Suppressor macrophage (primary cell): ENCODE measurements at regions not wholly inside any gene's neighbourhood (a gene's known extent, or its start where the extent isn't known, plus 50 kb on each side); places are given as distances from the start of the nearest gene placed in this dataset.

Experiments
- DNase-seq, 4 experiments: peaks; one replicate each; pipeline ENCODE4 v3.0.0-alpha.2; 2020 to 2022

DNA sequence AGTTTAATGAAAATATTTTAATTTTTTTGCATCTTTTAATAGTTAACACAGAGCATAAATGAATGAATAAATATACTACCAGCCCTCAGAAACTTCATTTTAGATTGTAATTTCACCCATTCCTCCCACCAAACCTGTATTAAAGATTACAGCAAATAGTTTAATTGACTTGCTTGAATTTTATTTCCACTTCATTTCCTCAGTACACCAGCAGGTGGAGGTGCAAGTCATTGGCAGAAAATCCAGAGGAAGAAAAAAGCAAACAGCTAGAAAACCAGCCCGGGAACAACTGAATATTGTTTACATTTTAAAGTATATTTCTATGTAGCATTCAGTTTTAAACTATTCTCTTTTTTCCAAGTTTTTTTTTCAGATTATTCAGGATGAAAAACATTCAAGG, 177.8 kb downstream of the OLFM4 start:
- no peak for DNase-seq

DNA sequence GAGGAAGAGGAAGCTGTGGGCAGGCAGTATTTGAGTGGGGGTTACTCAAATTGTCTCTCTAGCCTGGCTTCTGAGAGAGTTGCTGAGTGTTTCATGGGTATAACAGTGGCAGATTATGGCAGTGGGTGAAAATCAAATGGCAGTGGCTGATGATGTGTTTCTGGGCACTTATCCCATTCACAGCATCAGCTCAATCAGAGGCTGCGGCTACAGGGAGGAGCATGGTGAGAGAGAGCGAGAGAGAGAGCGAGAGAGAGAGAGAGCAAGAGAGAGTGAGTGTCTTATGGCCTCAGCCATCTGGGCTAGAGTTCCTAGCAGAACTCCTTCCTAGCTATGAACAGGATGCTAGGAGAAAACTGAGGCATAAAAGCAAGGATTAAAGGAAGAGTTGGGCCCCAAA, 178.9 kb downstream of the OLFM4 start:
- DNase-seq = no peak

DNA sequence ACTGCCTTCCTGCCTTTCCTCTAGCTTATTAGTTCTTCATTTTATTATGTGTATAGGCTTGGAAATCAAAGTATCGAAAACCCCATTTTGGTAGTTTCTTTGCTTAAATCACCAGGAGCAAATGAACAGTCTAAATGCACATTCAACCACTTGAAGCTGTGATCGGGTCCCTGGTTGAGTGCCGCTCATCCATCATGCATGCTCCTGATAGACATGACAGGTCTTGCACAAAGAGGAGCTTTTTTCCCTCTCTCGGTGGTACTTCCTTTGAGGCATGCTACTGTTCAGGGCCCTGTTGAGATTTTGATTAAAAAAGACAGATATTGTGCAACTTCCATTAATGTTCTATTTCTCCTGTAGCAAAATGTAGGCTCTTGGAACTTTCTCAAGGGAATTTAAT, 185.8 kb downstream of the OLFM4 start:
- DNase-seq = no peak

DNA sequence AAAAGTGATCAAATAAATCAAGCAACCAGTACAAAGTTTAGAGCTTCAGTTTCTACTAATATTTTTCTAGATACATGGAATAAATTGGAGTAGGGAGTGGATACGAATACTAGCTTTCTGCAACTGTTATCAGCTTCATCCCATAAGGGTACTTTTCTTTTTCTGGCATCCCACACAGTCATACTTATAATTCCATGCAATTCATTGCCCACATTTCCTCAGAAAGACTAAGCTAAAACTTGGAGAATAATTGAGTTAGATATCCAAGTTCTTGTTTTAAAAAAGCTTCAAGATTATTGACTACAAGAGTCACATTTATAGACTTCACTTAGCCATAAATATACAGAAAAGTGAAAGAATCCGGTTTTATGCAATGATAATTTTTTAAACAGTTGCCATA, 186.9 kb downstream of the OLFM4 start:
- DNase-seq = no peak

DNA sequence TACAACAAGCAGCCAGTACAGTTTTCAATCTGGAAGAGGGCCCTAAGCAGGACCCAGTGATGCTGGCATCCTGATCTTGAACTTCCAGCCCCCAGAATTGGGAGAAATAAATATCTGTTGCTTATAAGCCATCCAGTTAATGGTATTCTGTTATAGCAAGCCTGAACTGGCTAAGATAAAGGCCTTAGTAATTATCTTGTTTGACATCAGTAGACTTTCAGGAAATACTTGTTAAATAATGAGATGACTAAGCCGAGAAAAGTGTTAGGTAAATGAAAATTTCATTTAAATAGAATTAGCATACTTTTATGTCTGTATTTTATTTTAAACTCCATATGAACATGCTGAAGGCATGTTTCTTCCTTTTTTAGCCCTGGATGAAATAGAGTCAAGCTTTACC, 188.2 kb downstream of the OLFM4 start:
- no peak for DNase-seq

DNA sequence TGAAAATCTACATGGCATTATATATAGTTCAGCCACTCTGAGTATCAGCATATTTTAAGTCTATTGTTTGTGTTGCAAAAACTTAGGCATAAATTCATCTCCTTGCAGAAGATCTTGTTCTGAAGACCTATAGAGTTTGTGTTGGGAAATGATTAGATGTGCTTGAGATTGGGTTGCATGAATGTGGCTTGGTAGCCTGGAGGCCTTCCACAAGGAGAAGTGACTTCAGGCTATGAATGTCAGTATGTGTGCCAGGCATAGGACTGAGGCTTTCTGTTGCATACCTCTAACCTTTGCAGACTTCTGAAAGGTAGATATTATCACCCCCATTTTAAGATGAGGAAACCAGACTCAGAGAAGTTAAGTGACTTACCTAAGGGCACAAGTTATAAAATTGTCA, 188.6 kb downstream of the OLFM4 start:
- DNase-seq = no peak

DNA sequence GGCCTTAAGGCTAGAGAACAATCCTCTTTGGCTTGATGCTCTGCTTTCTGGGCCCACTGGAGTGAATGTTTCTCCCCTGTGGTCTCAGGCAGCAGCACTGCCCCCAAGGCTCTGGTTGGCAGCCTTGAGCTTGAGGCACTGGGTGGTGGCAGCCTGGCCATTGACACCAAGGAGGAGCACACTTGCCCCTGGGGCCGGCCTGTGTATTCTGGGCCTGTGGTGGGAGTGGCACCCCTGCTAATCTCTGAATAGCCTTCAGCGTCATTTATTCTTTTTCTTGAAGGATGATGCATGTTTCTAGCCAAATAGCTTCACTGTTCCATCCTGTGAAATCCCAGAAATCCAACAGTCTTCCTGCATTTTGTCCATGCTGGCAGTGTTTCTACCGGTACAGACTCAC, 191.4 kb downstream of the OLFM4 start:
- DNase-seq = no peak

DNA sequence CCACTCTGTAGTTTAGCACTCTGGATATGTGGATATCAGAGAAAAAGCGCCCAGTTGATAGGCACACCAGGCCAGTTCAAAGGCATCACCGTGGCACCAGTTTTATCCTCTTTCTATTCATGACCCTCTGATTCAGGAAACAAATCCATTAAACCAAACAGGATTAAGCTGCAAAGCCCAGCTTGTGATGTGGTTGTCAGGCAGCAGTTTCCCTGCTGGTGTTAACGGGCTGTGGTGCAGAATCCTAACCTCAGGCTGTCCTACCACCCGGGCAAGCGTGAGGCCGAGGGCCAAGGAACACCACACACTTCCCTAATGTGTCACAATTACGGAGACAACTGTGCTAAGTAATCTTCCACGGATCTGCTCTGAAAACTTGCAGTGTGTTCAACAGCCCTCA, 209.1 kb downstream of the OLFM4 start:
- no peak for DNase-seq

DNA sequence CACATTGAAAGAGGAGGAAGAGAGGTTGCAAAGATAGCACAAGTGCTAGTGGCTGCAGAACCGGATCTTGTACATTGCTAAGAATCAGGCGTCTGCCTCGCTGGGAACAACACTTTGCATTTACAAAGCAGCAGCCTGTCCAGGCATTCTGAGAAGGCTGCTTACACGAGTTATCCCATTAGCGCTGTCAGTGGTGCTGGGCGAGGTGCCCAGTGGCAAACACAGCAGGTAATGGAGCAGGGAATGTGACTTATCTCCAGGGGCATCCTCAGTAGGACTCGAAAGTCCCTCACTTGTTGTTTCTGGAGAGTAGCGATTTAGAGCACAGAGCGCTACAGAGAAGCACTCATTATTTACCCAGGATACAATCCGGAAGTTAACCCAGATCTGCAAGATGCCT, 209.6 kb downstream of the OLFM4 start:
- DNase-seq = no peak

DNA sequence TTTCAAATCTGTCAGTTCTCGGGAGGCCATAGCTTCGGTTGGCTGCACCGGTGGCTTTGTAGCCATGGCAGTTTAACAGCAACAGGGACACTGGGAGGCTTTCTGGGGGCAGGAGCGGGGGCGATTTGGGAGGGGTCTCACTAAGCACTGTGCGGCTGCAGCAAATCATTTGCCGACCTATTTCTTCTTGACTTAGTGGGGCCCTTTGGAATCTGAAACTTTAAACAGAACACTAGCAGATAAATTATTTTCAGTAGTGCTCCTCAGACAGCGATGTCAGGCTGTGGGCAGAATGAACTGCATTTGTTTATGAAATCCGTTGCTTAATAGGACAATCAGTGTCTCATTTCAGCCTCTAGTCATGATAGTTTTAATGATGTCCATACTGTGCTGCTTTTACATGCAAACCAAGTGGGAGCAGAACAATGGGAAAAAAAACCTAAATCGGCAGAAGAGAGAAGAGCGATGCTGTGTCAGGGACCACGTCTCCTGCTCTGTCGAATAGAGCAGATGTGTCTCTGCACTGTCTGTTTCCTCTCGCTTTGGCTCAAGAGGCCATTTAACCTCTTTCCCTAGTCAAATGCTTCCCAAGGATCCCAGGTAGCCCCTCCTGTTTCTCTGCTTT, 211.9 kb downstream of the OLFM4 start:
- no peak for DNase-seq

DNA sequence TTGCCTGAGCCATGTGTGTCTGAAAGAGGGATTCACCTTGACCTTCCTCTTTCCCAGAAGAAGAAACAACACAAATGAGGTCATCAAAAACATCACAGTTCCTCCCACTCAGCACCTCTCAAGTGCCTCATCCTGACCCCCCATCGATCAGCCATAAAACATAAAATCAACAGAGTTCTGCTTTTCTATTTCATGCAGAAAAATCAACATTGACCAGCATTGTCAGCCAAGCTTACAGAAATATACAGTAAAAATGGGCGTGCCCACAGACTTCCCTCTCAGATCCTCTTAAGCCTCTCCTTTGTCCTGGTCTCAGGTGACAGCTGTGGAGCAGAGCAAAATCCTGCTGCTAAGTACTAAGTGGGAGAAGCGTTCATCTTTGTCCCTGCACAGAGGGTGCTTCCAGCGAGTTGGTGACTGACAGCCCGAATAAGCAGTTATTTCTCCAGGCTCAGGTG, 213.3 kb downstream of the OLFM4 start:
- DNase-seq = no peak

DNA sequence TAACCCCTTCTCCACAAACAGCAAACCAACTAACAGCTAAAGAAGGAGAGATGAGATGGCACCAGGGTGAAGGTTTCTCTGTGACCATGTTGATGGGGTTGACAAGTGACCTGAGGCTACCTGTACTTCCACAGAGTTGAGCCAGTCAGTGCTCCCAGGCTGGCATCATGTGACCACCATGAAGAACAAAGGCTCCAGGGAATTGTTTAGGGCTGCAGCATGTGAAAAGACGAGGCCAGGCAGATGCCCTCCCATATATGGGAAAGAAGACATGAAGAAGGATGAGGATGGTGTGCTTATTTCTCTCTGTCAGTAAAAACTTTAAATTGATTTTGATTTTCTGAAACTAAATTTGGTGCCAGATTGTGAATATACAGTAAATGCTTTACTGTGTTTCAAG, 220.6 kb downstream of the OLFM4 start:
- no peak for DNase-seq

DNA sequence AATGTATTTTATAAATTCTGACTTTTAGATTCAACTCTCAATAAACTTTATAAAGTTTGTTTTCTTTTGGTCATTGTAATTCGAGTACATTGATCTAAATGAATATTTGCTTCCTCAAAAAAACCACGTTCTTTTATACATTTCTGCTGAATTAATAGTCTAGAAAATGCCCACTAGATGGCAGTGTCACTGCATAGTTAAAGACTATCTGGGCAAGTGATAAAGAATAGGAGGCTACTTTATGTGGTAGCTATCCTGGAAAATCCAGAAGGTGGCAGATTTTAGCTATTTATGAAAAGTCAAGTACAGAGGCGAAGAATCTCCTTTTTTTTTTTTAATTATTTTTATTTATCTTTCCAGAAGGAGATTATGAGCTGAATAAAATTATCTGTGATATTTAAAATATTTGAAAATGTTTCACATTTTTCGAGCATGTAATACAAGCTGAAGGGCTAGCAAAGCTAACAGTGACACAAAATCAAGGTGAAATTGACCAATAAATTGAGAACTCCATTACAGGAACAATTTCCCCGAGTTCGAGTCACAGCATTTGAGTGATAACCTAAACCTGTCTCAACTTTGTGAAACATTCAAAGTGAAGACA, 221.8 kb downstream of the OLFM4 start:
- peak; percentile 54 to 89 (median 80) for DNase-seq

DNA sequence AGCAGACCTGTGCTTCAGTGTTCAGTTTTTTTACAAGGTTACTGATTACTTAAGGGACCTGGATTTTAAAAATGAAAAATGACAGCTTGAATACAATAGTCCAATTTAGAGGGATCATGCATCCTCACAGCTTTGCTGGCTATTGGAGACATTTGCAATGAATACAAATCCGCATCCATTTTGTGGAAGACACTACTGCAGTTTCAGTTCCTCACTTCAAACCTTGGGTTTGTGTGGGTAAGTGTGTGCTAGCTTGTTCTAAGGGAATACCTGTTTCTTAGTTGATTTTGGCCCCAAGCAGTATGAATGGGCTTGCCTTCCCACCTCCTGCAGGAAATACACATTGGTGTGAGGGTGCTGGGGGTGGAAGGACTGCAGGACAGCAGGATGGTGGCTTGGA, 222.4 kb downstream of the OLFM4 start:
- no peak for DNase-seq

DNA sequence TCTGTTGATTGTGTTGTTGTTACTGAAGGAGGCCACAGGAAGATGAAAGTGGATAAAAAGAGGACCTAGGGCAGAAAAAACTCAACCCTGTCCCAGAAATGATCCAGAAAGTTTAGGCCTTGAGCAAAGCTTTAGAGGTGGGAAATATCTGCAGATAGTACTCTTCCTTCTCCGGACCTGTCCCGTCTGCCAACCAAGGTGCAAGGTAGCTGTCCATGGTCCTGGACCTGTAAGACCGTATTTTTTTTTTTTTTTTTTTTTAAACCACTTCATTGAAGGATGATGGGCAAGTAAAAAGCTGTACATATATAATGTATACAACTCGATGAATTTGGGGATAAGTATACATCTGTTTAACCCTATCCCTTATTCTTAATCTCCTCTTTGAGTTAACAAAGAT, 225.9 kb downstream of the OLFM4 start:
- DNase-seq = no peak

DNA sequence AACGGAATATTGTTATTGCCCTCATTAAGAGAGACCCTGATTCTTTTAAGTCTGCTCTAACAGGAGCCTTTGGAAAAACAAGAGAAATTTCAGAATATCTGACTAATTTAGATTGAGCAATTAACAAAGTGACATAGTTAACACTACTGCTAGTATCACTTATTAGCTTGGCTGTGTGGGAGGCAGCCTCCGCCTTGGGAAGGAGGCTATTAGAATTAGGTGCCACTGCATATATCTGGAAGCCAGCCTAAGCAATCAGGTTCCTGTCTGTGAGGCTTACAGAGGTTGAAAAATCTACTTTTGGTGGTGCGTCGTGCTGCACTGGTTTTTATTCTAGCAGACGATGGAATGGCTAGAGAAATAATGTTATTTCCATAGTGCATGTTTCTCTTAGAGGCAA, 227.2 kb downstream of the OLFM4 start:
- DNase-seq = no peak

DNA sequence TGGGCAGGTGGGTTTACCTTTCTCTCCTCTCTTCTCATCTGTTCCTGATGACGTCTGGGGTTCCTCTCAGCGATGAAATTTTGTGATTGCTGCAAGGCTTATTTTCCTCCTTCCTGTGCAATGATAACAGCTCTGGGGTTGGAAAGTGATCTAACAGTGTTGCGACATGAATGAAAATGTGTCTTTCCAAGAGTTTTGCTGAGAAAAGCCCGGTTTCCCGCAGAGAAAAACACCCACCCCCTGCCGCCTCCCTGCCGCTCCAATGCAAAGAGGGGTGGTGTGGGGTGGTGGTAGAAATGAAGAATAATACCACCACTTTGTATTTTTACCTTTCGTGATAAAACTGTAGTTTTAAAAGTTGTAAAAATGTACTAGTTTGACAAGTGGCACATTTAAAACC, 232.0 kb downstream of the OLFM4 start:
- no peak for DNase-seq

DNA sequence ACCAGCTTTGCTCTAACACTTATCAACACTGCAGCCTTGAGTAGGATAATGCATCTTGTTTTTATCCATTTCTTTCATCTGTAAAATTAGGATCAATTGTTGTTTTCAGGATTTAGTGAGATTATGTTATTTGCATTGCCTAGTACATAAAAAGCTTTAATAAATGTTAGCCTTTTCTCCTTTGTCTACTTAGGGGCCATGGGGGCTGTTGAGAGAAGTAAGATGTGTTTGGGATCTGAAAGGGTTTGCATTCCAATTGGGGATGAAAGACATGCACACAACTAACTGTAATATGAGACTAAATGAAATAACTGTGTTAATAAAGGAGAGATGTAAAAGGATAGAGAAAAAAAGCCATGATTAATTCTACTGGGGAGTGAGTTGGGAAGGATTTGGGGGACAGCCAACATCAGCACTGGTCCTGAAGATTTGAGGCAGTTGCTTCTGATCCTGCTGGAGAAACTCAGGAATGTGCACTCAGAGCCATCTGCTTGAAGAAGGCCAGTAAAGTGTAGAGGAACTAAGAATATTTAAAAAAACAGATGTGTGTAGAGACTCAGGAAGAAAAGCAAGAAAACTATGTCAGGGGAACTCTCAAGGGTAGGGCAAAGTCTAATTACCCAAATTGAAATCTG, 236.3 kb downstream of the OLFM4 start:
- DNase-seq = no peak

DNA sequence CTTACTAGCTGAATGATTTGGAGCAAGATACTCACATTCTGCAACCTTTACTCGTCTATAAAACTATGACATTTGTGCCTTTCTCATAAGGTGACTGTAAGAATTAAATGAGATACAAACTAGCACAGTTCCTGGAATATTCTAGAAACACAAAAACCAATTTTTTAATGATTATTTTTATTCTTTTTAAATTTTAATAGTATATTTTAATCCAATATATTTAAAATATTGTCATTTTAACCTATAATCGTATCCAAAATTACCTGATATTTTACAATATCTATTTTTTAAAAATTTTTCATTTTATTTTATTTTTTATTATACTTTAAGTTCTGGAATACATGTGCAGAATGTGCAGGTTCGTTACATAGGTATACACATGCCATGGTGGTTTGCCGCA, 238.1 kb downstream of the OLFM4 start:
- no peak for DNase-seq

DNA sequence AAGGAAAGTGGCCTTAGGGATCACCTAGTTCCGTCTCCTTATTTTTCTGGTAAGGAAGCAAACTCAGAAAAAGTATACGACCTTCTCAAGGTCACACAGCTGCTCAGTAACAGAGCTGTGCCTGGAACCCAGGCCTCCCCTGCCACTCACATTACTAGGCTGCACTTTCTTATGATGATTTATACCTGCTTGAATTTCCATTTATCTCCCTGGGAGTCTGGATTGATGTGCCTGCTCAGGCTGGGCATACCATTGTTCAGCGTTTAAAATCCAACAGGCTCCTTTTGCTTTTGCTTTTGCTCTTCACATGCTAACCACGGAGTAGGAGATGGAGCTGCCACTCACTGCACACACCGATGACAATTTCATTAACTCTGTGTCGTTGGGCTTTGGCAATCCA, 241.0 kb downstream of the OLFM4 start:
- DNase-seq = no peak

DNA sequence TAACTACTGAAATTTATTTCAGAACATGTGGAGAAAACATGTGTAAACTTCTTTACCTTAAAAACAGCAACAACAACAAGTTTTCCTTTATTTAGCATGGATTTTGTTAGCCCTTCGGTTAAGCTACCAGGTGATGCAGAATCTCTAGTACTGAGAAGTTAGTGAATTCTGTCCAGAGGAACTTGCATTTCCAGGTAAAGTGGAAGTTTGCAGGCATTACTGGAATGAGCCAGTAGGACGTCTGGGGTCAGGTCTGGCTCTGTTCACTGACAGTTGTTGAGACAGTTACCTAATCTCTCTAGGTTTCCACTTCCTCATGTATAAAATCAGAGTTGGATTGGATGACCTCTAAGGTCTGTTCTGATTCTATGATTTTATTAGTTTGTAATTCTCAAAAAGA, 244.3 kb downstream of the OLFM4 start:
- DNase-seq = no peak

DNA sequence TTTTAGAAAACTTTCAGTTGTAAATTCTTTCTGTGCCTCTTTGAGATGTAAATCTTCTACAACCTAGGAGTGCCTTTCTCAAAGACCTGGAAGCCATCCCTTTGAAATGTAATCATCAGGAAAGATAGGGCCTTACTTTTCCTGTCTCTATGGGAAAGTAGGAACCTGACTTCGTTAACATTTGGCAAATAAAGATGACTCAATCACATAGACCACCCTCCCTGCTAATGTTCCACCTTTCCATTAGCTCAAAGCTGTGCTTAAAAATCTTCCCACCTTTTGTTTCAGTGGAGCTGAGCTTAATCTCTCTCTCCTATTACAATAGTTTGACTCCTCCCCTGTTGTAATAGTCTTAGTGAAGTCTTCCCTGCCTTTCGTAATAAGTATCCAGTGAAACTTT, 247.7 kb downstream of the OLFM4 start:
- no peak for DNase-seq

DNA sequence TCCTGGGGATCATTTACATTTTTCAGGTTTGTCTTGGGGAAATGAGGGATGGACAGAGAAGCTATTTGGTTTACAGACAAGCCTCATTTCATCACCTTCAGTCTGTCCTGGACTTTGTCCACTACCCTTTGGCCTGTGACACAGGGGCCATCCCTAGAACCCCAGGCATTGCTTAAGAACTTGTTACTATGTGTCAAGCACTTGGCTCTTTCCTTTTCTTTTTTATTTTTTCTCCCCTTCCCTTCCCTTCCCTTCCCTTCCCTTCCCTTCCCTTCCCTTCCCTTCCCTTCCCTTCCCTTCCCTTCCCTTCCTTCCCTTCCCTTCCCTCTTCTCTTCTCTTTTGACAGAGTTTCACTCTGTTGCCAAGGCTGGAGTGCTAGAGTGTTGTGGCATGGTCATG, 253.1 kb downstream of the OLFM4 start:
- DNase-seq = no peak

DNA sequence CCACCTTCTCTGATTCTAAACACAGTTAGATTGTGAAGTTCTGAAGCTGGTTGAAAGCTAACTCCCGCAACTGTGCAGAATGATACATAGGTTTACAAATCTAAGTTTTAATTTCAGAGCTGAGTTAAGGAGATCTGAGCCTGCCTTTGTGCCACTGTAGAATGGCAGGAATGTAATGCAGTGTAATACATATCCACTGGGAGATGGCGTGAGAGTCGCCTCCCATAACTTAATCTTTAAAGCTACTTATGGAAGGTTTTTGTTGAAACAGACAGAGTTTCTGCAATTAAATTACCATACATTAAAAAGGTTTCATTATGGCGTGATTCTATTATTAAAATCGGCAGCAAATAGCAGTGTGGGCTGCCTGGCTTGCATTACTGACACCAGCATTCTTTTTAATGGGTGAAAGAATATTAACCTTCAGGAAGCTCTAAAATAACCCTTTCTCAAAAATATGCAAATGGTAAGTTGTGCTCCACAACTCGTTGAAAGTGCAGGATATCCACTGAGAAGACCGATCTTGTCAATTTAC, 257.4 kb downstream of the OLFM4 start:
- no peak for DNase-seq
